ENCODE measurements at regions not wholly inside any gene's neighbourhood (a gene's known extent, or its start where the extent isn't known, plus 50 kb on each side); places are given as distances from the start of the nearest gene placed in this dataset.

GRCh38 chr15:93231994-93232393 is 143.0 kb upstream of the RGMA start:
- Histone ChIP-seq H3K36me3 (ENCODE audit: control insufficient read depth in 2 of 4, insufficient read depth in 4 of 4, low read length in 3 of 4) (no peaks in the 10 kb centered on the region), H4K5ac (ENCODE audit: insufficient read length, low read depth, low read length) (no peak overlapping the region), H4K8ac (ENCODE audit: extremely low read depth, insufficient read depth, low read length) (no peak overlapping the region), H3K4ac (replicated peaks; ENCODE audit: insufficient read length, low read depth, low read length) (no peak overlapping the region), H3K56ac (replicated peaks; ENCODE audit: insufficient read length, low read depth, low read length) (no peak overlapping the region), H3K23me2 (ENCODE audit: low read depth, low read length) (0 out of 2 replicates have a peak, but pooled peaks cover 2% of the 10 kb centered on the region), H2BK12ac (ENCODE audit: low read depth, low read length) (no peak overlapping the region), H4K91ac (replicated peaks; ENCODE audit: insufficient read length, low read length) (no peak overlapping the region), H4K20me1 (replicated peaks in 1 of 2; ENCODE audit: control insufficient read depth in 1 of 2, insufficient read depth in 2 of 2, low read length in 2 of 2) (no peaks in the 10 kb centered on the region), H3K79me2 (ENCODE audit: control insufficient read depth in 1 of 2, insufficient read depth in 2 of 2, low read length in 2 of 2) (no peaks in the 10 kb centered on the region), H2AK5ac (ENCODE audit: low read depth, low read length) (no peak overlapping the region), H3K79me1 (ENCODE audit: low read depth, low read length) (no peaks in the 10 kb centered on the region), H3K23ac (ENCODE audit: insufficient read length) (no peak overlapping the region), H3K27ac (ENCODE audit: low read depth, low read length) (no peak overlapping the region), H3K14ac (ENCODE audit: insufficient read length) (no peak overlapping the region), H3K9ac (replicated peaks in 1 of 4; ENCODE audit: extremely low read depth in 1 of 4, low read depth in 3 of 4, low read length in 3 of 4) (no peak overlapping the region), H2BK20ac (ENCODE audit: low read length) (no peak overlapping the region), H3K4me1 (replicated peaks in 1 of 4; ENCODE audit: control insufficient read depth in 3 of 4, insufficient read depth in 4 of 4, low read length in 3 of 4) (peaks cover 0 to 6% (median 2%) of the 10 kb centered on the region in 4 experiments; a peak in 3 of 7 replicates), H3K18ac (ENCODE audit: extremely low read depth, low read length) (no peak overlapping the region), H3K4me3 (ENCODE audit: extremely low read depth in 1 of 4, insufficient read depth in 2 of 4, low read depth in 3 of 4, low read length in 4 of 4) (no peak overlapping the region), H3K27me3 (replicated peaks in 1 of 4; ENCODE audit: control insufficient read depth in 3 of 4, extremely low read depth in 1 of 4, insufficient read depth in 3 of 4, low read length in 3 of 4) (no peaks in the 10 kb centered on the region), H3K9me3 (ENCODE audit: insufficient read depth in 2 of 2, low read depth in 1 of 2, low read length in 1 of 2) (no peaks in the 10 kb centered on the region), H2BK5ac (ENCODE audit: low read depth, low read length) (no peak overlapping the region), H3K4me2 (ENCODE audit: insufficient read depth in 1 of 2, low read depth in 2 of 2, low read length in 2 of 2) (no peak overlapping the region), H2BK120ac (replicated peaks; ENCODE audit: low read depth, low read length) (no peak overlapping the region), H2AFZ (ENCODE audit: low read length) (no peak overlapping the region), H2BK15ac (ENCODE audit: low read length) (no peak overlapping the region)
- peak in 1 of 2 experiments; percentile 24 for DNase-seq (ENCODE audit: low read depth in 1 of 2, low spot score in 2 of 2)
- FAIRE-seq: no peak
- ChIA-PET CTCF (ENCODE audit: partially characterized antibody) (interaction anchor here (0.8 to 2.1 kb wide), 5 partner anchors 10 to 144 kb away, joined by 3 to 6 read pairs (median 3); partner anchors contain the start of gene RGMA), POLR2A (ENCODE audit: partially characterized antibody) (no interaction called here)
- TF ChIP-seq TEAD4 (IDR thresholded peaks at IDR 0.05; ENCODE audit: low read depth, low read length) (no peak), POLR2AphosphoS5 (IDR thresholded peaks at IDR 0.05; ENCODE audit: low read depth, low read length) (no peak), BACH1 (IDR thresholded peaks at IDR 0.05; ENCODE audit: low read length) (no peak), JUND (IDR thresholded peaks at IDR 0.05; ENCODE audit: low read length) (no peak), SRF (IDR thresholded peaks at IDR 0.05; ENCODE audit: low read depth, low read length) (no peak), POLR2A (IDR thresholded peaks at IDR 0.05; ENCODE audit: control extremely low read depth in 1 of 2, low read depth in 2 of 2, low read length in 2 of 2) (no peak), PHF8 (conservative IDR thresholded peaks at IDR 0.05; ENCODE audit: low read depth, low read length) (no peak), NRF1 (IDR thresholded peaks at IDR 0.05; ENCODE audit: low read depth, low read length) (no peak)
- 77% methylated on average over 6 of the region's 6 CpGs; no CpG with 5 or more reads in 1 of the 2 experiments for WGBS, 2 experiments (ENCODE audit: extremely low coverage in 1 of 2, insufficient coverage in 1 of 2, insufficient read length in 1 of 2, insufficient replicate concordance in 2 of 2, low coverage in 1 of 2, low lambda C conversion rate in 2 of 2, missing lambda C conversion rate in 1 of 2)

All from H1 (cell line).